Neural progenitor cell (in vitro differentiated cells): ENCODE measurements at regions not wholly inside any gene's neighbourhood (a gene's known extent, or its start where the extent isn't known, plus 50 kb on each side); places are given as distances from the start of the nearest gene placed in this dataset.

ENCODE experiments used
- EZH2phosphoT487 ChIP-seq: fragments of 200-600 bp; sonication (generic); IDR thresholded peaks from 2 replicates; pipeline ENCODE4 v1.6.1; 2017; ENCODE audit warnings: antibody characterized with exemption
- TF ChIP-seq, protein P1 (sequence below): fragments of 200-600 bp; sonication (generic); IDR thresholded peaks from 2 replicates; pipeline ENCODE4 v1.5.1; 2017; ENCODE audit warnings: antibody characterized with exemption, mild to moderate bottlenecking

GRCh38 chr2:155895016-155895415 is 437.5 kb downstream of the NR4A2 start:
- no peak for TF ChIP-seq EZH2phosphoT487
- TF ChIP-seq, protein P1, sequence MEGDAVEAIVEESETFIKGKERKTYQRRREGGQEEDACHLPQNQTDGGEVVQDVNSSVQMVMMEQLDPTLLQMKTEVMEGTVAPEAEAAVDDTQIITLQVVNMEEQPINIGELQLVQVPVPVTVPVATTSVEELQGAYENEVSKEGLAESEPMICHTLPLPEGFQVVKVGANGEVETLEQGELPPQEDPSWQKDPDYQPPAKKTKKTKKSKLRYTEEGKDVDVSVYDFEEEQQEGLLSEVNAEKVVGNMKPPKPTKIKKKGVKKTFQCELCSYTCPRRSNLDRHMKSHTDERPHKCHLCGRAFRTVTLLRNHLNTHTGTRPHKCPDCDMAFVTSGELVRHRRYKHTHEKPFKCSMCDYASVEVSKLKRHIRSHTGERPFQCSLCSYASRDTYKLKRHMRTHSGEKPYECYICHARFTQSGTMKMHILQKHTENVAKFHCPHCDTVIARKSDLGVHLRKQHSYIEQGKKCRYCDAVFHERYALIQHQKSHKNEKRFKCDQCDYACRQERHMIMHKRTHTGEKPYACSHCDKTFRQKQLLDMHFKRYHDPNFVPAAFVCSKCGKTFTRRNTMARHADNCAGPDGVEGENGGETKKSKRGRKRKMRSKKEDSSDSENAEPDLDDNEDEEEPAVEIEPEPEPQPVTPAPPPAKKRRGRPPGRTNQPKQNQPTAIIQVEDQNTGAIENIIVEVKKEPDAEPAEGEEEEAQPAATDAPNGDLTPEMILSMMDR = no peak
